K562 (cell line): ENCODE measurements at regions not wholly inside any gene's neighbourhood (a gene's known extent, or its start where the extent isn't known, plus 50 kb on each side); places are given as distances from the start of the nearest gene placed in this dataset.

Experiments used
- HNRNPK ChIP-seq: fragments of 200-400 bp; formaldehyde crosslinking; IDR thresholded peaks from one replicate; pipeline ENCODE4 v1.6.1; 2018; ENCODE audit warnings: mild to moderate bottlenecking, low read depth, low read length; ENCODE audit not compliant: poor library complexity, severe bottlenecking
- LARP7 ChIP-seq: fragments of 450-650 bp; IDR thresholded peaks from 2 replicates; pipeline ENCODE4 v1.6.1; 2016
- POLR2A ChIP-seq: fragments of 450-650 bp; conservative IDR thresholded peaks from 2 replicates; pipeline ENCODE4 v1.6.1; 2016
- POLR2AphosphoS5 ChIP-seq: IDR thresholded peaks from 2 replicates; pipeline ENCODE4 v1.6.1; 2011; ENCODE audit warnings: mild to moderate bottlenecking, low read depth, low read length, moderate library complexity; ENCODE audit not compliant: control insufficient read depth, insufficient read depth
- SMARCC2 ChIP-seq: fragments of 450-650 bp; IDR thresholded peaks from 2 replicates; pipeline ENCODE4 v1.6.1; 2017; ENCODE audit warnings: antibody characterized with exemption, moderate library complexity, mild to moderate bottlenecking, low read depth
- TARDBP ChIP-seq: fragments of 450-650 bp; IDR thresholded peaks from 2 replicates; pipeline ENCODE4 v1.6.1; 2016
- ZNF75A ChIP-seq: fragments of 450-650 bp; formaldehyde crosslinking; IDR thresholded peaks from 2 replicates; pipeline ENCODE4 v1.4.0; 2020; ENCODE audit warnings: mild to moderate bottlenecking
- TF ChIP-seq, protein P1 (sequence below): conservative IDR thresholded peaks from 2 replicates; pipeline ENCODE4 v1.6.1; 2011; ENCODE audit warnings: low read depth, mild to moderate bottlenecking, low read length; ENCODE audit not compliant: control insufficient read depth
- TF ChIP-seq, protein P2 (sequence below): sonication (generic); formaldehyde crosslinking; IDR thresholded peaks from 2 replicates; pipeline ENCODE4 v1.8.1; 2023; ENCODE audit warnings: mild to moderate bottlenecking, missing genetic modification reagents
- TF ChIP-seq, protein P3 (sequence below): fragments of 250-450 bp; sonication (Bioruptor Pico); IDR thresholded peaks from 2 replicates; pipeline ENCODE4 v1.4.0; 2020
- TF ChIP-seq, protein P4 (sequence below), 3 experiments: IDR thresholded peaks in 2 of 3; conservative IDR thresholded peaks in 1 of 3; 2 replicates each; pipeline ENCODE4 v1.5.1; 2011 to 2012; ENCODE audit warnings: low read length in 3 of 3, mild to moderate bottlenecking in 3 of 3, control low read depth in 2 of 3, improper control_type of control experiment in 1 of 3, inconsistent platforms in 1 of 3, low read depth in 1 of 3, mixed read lengths in 1 of 3, moderate library complexity in 1 of 3; ENCODE audit not compliant: insufficient read depth in 2 of 3
- TF ChIP-seq, protein P5 (sequence below): fragments of 250-450 bp; sonication (Bioruptor Pico); IDR thresholded peaks from 2 replicates; pipeline ENCODE4 v1.8.0; 2021; ENCODE audit warnings: moderate library complexity, mild to moderate bottlenecking, inconsistent platforms
- TF ChIP-seq, protein P6 (sequence below): fragments of 150-350 bp; IDR thresholded peaks from 2 replicates; pipeline ENCODE4 v1.6.1; 2014; ENCODE audit warnings: low read depth, mild to moderate bottlenecking, low read length, borderline replicate concordance

DNA sequence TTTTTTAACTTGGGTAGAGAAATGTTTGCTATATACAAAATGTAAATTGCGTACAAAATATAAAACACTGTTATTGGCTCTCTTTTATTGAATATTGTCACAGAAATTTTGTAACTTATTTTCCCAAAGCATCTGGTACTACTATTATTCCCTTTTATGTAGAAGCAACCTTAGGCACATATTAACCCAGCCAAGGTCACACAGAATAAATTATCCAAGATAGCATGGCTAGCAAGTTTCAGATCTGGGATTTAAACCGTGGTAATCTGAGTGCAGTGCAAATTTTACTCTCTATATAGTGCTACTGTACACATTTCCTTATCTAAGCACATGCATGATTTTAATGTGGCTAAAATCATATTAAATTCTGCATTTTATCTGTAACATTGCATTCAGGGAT lies 1190.5 kb upstream of the LRRTM3 start:
- TF ChIP-seq, protein P1, sequence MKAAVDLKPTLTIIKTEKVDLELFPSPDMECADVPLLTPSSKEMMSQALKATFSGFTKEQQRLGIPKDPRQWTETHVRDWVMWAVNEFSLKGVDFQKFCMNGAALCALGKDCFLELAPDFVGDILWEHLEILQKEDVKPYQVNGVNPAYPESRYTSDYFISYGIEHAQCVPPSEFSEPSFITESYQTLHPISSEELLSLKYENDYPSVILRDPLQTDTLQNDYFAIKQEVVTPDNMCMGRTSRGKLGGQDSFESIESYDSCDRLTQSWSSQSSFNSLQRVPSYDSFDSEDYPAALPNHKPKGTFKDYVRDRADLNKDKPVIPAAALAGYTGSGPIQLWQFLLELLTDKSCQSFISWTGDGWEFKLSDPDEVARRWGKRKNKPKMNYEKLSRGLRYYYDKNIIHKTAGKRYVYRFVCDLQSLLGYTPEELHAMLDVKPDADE: no peak
- TF ChIP-seq ZNF75A (CRISPR knock-in tag): no peak
- TF ChIP-seq, protein P2, sequence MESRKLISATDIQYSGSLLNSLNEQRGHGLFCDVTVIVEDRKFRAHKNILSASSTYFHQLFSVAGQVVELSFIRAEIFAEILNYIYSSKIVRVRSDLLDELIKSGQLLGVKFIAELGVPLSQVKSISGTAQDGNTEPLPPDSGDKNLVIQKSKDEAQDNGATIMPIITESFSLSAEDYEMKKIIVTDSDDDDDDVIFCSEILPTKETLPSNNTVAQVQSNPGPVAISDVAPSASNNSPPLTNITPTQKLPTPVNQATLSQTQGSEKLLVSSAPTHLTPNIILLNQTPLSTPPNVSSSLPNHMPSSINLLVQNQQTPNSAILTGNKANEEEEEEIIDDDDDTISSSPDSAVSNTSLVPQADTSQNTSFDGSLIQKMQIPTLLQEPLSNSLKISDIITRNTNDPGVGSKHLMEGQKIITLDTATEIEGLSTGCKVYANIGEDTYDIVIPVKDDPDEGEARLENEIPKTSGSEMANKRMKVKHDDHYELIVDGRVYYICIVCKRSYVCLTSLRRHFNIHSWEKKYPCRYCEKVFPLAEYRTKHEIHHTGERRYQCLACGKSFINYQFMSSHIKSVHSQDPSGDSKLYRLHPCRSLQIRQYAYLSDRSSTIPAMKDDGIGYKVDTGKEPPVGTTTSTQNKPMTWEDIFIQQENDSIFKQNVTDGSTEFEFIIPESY (CRISPR knock-in tag): no peak
- no peak for TF ChIP-seq TARDBP
- TF ChIP-seq, protein P3, sequence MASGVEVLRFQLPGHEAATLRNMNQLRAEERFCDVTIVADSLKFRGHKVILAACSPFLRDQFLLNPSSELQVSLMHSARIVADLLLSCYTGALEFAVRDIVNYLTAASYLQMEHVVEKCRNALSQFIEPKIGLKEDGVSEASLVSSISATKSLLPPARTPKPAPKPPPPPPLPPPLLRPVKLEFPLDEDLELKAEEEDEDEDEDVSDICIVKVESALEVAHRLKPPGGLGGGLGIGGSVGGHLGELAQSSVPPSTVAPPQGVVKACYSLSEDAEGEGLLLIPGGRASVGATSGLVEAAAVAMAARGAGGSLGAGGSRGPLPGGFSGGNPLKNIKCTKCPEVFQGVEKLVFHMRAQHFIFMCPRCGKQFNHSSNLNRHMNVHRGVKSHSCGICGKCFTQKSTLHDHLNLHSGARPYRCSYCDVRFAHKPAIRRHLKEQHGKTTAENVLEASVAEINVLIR: no peak
- TF ChIP-seq, protein P4, sequence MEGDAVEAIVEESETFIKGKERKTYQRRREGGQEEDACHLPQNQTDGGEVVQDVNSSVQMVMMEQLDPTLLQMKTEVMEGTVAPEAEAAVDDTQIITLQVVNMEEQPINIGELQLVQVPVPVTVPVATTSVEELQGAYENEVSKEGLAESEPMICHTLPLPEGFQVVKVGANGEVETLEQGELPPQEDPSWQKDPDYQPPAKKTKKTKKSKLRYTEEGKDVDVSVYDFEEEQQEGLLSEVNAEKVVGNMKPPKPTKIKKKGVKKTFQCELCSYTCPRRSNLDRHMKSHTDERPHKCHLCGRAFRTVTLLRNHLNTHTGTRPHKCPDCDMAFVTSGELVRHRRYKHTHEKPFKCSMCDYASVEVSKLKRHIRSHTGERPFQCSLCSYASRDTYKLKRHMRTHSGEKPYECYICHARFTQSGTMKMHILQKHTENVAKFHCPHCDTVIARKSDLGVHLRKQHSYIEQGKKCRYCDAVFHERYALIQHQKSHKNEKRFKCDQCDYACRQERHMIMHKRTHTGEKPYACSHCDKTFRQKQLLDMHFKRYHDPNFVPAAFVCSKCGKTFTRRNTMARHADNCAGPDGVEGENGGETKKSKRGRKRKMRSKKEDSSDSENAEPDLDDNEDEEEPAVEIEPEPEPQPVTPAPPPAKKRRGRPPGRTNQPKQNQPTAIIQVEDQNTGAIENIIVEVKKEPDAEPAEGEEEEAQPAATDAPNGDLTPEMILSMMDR (IDR thresholded peaks at IDR 0.05 in 2 of 3, conservative IDR thresholded peaks at IDR 0.05 in 1 of 3; ENCODE audit: insufficient read depth in 2 of 3, low read depth in 1 of 3, low read length in 3 of 3): no peak
- no peak for TF ChIP-seq POLR2AphosphoS5
- TF ChIP-seq, protein P5, sequence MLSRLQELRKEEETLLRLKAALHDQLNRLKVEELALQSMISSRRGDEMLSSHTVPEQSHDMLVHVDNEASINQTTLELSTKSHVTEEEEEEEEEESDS (CRISPR knock-in tag): no peak
- no peak for TF ChIP-seq HNRNPK
- TF ChIP-seq LARP7: no peak
- no peak for TF ChIP-seq POLR2A
- no peak for TF ChIP-seq SMARCC2
- TF ChIP-seq, protein P6, sequence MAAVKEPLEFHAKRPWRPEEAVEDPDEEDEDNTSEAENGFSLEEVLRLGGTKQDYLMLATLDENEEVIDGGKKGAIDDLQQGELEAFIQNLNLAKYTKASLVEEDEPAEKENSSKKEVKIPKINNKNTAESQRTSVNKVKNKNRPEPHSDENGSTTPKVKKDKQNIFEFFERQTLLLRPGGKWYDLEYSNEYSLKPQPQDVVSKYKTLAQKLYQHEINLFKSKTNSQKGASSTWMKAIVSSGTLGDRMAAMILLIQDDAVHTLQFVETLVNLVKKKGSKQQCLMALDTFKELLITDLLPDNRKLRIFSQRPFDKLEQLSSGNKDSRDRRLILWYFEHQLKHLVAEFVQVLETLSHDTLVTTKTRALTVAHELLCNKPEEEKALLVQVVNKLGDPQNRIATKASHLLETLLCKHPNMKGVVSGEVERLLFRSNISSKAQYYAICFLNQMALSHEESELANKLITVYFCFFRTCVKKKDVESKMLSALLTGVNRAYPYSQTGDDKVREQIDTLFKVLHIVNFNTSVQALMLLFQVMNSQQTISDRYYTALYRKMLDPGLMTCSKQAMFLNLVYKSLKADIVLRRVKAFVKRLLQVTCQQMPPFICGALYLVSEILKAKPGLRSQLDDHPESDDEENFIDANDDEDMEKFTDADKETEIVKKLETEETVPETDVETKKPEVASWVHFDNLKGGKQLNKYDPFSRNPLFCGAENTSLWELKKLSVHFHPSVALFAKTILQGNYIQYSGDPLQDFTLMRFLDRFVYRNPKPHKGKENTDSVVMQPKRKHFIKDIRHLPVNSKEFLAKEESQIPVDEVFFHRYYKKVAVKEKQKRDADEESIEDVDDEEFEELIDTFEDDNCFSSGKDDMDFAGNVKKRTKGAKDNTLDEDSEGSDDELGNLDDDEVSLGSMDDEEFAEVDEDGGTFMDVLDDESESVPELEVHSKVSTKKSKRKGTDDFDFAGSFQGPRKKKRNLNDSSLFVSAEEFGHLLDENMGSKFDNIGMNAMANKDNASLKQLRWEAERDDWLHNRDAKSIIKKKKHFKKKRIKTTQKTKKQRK: no peak
